COR-L47 (cell line): ENCODE measurements at regions not wholly inside any gene's neighbourhood (a gene's known extent, or its start where the extent isn't known, plus 50 kb on each side); places are given as distances from the start of the nearest gene placed in this dataset.

Experiments used
- DNase-seq: peaks from one replicate; lab custom pipeline; 2025; lab: John Stamatoyannopoulos, UW

DNA sequence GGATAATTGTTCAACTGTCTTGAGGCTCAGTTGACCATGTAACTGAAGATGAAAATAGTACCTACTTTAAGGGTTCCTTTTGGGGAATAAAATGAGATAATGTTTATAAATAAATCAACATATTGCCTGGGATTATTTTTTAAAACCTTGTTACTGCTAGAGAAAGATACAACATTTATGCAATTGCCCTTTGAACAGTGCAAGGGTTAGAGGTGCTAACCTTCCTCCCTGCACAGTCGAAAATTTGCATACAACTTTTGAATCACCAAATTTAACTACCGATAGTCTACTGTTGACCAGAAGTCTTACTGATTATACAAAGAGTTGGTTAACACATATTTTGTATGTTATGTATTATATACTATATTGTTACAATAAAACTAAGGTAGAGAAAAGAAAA, 750.0 kb downstream of the EFNB2 start:
- DNase-seq: no peak

DNA sequence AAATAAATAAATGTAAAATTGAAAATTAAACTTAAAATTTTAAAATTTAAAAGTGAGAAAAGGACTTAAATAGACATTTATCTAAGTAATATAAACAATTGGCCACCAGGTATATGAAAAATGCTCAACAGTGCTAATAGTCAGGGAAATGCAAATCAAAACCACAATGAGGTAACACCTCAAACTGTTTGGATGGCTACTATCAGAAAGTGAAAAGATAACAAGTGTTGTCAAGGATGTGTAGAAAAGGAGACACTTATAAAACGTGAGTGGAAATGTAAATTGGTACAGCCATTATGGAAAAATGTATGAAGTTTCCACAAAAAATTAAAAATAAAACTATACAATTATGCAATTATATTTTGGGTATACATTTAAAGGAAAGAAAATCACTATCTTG, 752.2 kb downstream of the EFNB2 start:
- DNase-seq: no peak

DNA sequence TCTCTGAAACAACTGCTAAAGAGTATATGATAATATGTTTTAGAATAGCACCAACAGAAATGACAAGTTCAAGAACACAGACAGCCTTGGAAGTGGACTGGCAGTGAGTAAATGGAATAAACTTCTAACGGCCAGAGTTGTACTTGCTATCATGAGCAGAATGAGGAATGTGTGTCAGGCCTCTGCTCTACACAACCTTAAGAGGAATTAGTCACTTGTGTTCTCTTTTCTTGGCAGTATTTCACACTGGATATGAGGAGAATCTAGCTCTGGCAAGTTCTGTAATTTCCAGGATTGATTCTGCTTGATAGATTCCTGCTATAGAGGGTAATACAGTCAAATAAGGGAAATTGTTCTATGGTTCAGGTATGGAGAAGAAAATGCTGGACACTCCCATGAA, 757.3 kb downstream of the EFNB2 start:
- DNase-seq: no peak

DNA sequence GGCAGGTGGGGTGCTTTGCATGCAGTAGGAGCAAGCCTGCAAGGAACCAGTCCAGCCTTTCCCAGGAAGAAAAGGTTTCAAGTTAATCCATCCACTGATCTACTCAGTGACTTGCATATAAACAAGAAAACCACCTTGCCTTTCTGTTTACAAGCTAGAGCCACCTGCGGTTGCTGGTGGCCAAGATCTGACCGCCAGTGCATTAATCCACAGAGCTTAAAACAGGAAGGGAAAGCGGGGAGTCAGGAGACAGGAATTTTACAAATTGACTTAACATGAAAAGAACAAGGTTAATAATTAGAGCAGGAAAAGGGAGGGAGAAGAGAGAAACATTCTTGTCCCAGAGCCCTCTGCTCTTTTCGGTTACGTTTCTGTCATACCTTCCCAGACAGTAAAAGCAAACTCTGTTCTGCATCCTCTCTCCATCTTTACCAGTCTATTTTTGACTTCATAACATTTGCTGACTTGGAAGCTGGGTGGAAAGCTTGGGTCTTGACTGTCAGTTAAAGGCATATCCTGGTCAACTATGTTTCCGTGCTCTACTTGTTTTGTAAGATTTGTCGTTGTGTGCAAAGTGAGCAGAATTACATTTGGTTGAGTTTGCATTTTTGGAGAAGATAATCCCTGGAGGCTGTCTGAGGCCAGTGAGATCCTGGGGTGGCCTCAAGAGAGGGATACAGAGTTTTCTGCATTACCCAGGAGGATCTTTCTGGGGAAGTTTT, 760.6 kb downstream of the EFNB2 start:
- no peak for DNase-seq

DNA sequence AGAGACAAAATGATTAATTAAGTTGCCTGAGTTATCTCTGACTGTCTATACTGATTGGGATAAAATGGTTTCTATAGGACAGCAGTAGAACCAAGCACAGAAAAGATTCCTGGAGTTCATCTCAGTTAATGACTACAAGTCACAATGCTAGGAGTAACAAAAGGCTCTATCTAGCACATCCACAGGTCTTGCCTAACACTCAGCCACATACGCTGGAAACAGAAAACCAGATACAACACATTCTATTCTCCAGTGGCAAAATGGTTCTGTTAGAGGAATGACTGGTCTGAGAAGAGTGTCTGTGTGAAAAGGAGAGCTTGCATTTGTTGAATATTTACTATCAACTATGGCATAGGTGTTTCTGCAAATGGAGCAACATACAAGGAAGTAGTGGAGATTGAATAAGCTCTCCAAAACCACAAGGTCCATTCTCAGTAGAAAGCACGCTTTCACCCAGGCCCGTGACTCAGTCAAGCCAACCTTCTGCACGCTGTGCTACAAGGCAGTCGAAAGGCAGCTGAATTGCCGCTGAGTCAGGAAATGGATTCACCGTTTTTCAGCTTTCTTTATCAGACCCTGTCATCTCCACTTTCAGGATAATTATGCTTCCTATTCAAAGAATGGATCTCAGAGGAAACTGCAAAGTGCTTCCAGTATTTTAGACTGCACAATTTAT, 761.5 kb downstream of the EFNB2 start:
- DNase-seq: peak; percentile 15

DNA sequence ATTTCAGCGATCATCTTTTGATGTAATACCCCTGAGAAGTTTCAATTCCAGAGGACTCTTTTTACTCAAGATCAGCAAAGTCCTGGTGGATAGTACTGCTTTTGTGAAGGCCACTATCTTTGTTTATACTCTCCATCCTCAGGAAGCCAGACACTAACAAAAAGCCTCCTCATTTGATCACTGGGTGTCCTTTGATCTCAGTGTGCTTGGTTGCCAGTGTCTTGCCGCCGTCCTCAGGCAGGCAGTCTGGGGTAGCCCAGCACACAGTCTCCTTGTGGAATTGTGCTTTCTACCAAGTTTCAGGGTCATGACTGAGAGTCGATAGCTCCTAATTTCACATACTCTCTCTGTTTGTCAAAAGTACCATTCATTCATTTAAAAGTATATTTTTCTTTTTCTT, 762.2 kb downstream of the EFNB2 start:
- no peak for DNase-seq

DNA sequence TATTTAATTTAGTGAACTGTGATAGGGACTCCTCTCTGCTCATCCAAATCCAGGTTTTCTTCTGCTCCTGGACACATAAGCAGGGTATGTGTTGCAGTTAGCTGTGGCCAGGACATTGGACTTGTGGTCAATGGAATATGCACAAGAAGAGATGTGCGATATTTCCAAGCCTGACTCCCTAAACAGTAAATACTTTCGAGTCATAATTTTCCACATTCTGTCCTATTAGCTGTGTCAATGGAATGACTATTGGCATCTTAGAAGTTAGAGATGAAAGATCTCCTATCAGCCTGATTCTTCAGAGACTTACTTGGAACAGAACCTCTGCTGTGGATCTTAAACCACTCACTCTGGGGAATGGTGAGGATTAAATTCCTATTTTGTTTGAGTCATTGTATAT, 771.0 kb downstream of the EFNB2 start:
- no peak for DNase-seq

DNA sequence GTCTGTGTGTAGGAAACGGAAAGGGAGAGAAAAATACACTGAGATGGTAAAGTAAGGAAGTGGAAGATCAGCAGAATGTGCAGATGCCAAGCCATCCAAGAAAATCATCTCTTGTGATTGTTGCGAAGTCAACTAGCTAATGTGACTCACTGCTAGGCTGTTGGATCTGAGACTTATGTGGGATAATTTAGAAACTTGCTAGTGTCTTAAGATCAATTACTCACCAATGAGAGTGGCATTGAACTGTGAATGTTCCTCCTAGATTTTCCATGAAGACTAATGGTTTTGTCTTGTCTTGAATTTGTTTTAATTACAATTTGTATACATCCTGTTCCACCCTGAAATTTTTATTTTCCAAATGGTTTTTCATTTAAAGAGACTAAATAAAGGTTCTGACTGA, 771.6 kb downstream of the EFNB2 start:
- no peak for DNase-seq

DNA sequence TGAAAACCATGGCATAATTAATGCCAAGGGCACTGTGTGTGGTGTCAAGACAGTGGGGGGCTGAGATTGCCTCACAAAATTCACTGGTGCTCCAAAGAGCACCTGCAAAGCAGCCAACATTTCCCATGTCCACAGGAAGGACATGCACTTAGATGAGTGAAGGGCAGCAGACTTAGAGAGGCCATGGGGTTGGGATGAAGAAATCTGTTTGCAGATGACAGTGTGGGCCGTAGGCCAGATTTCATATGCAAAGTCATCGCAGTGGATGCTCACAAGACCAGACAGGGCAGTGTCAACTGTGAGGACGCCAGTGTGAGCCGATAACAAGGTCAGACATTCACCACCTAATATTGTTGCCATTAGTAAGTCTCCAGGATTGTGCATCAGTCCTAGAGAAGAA, 773.4 kb downstream of the EFNB2 start:
- DNase-seq: no peak

DNA sequence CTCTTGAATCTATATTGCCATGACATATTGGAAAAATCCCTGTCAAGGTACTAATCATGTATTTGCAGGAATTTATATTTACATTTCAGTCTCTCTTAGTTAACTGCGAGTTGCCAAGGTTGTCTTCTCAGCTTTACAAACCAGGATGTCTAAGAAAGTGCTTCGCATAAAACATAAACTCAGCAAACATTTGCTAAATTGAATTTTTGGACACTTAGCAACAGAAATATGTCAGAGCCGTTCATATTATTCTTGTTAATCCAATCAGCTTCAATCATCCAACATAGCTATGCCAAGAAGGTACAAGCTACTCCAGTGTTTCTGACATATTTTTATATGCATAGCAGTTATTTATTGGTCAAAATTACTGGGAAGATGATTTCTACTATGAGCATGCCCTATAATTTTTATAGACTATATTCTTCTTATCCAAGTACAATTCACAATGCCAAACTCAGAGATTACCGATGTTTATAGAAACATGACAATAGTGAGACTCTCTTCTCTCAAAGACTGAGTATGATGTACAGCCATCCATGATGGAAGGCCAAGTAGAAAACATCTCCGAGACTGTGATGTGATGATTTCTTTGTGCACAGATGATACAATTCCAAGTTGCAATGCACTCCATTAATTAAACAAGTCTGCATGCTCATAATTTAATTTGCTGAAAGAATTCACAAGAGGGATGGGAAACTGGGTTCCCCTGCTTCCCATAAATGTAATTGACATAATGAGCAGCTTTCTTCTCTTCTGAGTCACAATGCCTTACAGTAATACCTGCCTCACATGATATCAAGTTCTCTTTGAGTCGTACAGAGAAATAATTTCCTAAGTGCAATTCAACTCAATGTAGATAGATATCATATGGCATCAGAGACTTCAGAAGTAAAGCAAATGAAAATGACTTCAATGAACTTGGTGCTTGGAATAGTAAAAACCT, 776.3 kb downstream of the EFNB2 start:
- no peak for DNase-seq

DNA sequence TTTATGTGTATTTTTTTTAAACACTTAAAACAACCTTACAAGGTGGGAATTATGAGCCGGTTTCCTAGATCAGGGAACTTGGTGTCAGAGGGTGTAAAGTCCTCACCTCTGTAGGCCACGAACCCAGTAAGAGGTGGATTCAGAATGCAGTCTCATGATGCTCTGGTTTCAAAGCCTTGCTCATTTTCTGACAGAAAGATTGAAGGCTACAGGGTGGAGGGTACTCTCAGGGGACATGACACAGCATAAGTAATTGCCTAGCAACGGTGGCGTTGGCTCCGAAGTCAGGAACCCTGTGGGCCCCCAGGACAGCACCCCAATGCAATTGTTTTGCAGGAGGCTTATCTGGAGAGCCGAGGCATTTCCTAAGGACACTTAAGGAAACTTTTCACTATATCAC, 794.7 kb downstream of the EFNB2 start:
- DNase-seq: no peak

DNA sequence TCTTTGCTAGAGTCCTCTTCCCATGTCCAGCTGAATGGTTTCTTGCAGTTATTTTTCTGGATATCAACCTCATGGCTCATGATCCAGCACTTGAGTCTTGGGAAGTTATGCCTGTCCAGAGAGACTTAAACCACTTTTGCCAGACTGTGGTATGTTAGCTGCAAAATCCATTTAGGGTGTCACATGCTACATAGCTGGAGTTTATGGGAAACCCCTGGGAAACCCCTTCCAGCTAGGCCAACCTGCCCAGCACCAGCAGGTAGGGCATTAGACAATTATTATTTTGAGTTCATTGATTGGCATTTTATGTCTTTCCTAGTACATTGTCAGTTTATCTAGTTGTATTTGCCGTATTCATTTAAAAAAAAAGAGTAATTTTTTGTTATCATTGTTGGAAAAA, 797.8 kb downstream of the EFNB2 start:
- DNase-seq: no peak

DNA sequence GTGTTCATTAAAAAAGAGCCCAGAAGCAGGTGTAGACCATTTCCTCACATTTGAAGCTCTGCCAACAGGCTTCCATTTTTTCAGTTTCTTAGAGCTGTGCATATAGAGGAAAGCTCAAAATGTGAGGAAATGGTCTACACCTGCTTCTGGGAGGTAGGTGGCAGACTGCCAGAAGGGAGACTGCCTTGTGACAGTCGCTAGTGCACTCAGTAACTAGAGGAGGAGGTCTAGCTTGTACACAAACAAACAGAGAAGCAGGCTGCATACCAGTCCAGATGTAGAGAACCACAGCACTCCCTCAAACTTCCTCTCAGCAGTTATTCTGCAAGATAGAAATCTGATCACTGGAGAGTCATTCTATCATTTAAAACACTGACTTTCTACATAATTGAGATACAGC, 800.2 kb downstream of the EFNB2 start:
- DNase-seq: peak; percentile 89

DNA sequence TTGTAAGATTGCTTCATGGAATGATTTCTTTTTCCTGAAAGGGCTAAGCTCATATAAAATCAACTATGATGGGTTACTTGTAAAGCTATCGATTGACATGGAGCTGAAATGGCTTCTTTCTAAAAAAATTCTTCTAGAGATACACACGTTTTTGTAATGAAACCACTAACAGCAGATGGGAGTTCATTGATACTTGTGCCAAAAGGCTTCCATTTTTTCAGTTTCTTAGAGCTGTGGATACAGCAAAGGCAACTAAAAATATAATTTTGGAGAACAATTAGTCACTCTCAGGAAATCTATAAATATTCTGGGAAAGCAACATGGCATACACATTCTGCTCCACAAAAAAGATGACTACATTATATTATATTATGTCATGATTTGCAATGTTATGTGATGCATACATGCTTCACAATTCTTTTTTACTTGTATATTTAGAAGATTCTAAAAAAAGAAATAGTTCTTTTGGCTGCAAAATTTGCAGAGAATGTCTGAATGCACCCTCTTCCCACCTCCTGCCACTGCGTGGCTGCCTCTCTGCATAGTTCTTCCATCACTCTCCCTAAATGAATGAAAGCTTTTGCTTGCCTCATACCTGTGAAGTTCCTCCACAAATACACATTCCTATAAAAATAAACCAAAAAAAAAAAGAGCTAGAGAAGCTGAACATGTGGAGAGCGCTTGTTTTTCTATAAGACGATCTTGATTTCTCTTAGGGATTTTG, 802.5 kb downstream of the EFNB2 start:
- DNase-seq: no peak

DNA sequence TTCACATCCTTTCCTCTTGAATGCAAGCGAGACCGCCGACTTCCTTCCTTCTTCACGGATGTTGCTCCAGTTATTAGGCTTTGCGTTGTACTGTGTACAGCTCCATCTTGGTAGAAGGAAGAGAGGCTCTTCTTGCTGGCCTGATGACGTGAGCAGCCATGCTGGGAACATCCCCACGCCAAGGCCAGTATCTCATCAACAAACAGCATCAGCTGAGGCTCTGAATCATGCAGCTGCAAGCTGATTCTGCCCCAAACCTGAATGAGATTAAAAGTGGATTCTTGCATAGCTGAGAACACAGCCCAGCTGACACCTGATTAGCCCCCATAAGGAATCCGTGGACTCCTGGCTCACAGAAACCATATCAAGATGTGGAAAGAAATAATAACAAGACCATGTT, 809.6 kb downstream of the EFNB2 start:
- DNase-seq: no peak

DNA sequence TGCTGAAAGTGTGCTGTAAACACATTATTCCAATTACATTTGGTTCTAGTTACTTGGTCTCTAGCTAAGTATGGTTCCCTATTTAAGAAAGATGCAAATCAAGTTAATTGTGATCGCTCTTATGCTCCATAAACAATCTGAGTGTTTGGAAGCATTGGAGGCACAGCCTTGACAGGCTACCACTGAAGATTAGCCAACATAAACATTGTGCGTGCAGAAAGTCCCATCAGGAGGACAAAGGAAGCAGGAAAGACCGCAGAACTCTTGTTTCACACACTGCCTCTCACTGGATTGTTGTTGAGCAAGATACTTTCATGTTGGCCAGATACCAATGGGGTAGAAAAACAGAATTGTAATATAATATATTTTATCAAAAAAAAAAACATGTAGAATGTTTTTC, 814.4 kb downstream of the EFNB2 start:
- DNase-seq: no peak

DNA sequence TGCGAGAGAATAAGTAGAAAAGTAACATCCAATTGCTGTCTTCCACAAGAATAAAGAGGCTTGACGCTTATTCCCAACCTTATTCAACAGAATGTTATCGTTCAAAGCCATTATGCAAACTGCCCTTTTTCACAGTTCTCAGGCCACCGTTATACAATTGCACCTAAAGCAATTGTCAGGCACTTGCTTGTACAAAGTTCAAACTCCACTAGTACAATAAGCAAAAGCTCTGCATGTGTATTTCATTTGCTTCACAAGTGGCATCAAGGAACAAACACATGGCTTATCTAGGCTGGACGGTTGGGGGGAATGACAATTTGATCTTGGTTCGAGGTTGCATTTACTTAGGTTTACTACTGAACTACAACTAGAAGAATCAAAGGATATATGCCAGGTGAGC, 815.6 kb downstream of the EFNB2 start:
- DNase-seq: no peak

DNA sequence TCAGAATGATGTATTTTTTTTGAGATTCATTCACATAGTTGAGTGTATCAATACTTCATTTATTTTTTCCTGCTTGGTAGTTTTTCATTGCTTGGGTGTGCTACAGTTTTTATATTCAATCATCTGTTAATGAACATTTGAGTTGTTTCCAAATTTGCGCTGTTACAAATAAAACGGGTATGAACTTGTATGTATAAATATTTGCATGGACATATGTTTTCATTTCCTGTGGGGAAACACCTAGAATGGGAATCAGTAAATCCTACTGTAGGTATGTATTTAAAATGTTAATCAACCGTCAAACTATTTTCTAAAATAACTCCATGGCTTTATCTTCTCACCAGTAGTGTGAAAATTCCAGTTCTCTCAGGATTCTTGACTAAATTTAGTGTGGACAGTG, 826.3 kb downstream of the EFNB2 start:
- no peak for DNase-seq

DNA sequence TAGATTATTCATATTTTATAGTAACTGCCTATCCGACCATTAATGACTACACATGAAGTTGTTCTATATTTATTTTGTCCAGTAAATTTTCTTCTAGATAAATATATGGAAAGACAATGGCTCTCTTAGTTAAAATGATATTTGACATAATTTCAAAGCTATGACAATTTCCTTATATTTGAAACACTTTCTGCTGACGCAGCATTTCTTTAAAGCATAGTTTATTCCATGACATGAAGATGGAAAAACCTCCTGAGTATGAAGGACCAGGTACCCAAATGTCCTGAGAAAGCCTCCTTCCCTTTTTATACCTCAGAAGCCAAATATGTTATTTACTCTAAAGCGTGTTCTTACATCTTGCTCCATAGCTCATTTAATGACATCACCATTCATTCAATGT, 831.6 kb downstream of the EFNB2 start:
- DNase-seq: no peak

DNA sequence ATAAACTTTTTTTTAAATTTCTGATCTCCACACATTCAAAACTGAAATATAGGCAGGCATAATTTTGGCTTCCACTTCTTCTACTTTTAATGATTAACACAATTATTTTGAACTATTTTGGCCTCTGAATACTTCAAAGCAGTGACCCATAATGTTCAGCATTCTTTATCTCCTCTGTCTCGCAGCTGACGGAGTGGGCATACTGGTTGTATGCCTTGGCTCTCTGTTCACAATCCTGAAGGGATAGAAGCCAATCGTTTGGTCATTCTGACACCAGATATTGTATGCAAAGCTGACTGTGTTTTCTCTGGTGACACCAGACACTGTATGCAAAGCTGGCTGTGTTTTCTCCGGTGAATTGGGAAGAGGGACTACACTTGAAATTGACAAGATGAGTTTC, 833.0 kb downstream of the EFNB2 start:
- no peak for DNase-seq

DNA sequence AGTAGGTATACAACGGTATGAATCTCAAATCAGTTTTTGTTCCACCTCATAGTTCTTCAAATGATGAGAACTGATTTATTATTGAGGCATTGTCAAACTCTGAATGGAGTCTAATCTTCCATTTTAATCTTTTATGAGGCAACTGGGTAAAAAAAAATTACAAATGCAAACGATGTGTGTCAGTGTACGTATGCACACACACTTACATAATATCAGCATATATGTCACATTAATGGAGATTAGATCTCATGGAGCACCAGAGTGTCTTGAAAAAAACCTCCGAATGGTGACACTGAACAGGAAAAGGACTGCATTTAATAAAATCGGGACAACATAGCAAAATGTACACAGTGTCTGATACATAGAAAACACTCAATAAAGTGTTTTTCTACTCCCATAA, 842.7 kb downstream of the EFNB2 start:
- no peak for DNase-seq

DNA sequence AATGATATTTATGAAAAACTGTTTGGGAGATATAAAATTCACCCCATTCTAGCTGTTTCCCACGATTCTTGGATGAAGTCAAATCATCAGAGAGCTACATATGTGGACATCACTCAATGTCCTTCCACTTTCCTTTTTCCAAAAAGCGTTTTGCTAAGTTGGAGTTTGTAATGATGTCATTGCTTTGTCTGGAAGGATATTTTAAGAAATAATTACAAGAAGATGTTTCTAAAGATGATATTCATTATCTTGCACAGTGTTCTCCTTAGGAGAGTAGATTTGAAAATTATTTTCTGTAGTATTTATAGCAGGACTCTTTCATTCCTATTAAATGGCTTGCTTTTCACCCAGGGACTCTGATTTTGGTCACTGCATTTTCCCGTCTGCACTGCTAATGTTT, 851.2 kb downstream of the EFNB2 start:
- DNase-seq: no peak
